HG03095 (cell line): ENCODE measurements at regions not wholly inside any gene's neighbourhood (a gene's known extent, or its start where the extent isn't known, plus 50 kb on each side); places are given as distances from the start of the nearest gene placed in this dataset.

Source experiments
- ATAC-seq: cut with Tn5 transposase; IDR thresholded peaks from one replicate; pipeline ENCODE4 v1.9.1; 2021; ENCODE audit warnings: moderate library complexity; ENCODE audit not compliant: unreplicated experiment

DNA sequence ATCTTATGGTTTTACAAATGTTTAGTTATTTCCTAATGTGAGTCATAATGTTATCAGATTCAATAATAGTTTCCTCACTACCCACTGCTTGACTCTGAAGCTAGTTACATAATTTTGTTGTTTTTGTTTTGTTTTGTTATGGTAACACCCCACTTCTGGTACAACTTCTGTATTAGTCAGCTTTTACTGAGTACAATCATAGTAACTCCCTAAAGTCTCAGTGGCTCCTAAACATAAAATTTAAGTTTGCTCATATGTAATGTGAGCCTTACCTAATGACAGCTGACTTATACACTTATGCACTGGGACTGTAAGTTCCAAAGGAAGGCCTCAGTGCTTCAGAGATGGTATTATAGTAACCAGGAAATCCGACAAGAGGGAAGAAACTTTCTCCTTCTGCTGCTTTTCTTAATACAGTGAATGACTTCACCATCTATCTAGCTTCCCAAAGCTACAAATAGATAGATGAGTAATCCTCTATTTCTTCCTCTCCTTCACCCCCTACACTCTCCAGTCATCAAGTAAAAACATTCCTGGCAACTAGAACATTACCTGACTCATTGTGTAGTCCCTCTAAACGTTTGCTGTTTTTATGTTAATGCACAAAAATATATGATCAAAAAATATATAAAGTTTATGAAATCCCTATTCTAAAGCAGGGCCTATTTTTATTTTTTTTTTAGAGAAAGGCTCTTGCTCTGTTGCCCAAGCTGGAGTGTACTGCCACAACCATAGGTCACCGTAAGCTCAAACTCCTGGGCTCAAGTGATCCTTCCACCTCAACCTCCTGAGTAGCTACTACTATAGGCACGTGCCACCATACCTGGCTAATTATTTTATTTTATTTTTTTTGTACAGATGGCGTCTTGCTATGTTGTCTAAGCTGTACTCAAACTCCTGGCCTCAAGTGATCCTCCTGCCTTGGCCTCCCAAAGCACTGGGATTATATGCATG is 563.0 kb downstream of the SOX6 start:
- ATAC-seq: no peak

DNA sequence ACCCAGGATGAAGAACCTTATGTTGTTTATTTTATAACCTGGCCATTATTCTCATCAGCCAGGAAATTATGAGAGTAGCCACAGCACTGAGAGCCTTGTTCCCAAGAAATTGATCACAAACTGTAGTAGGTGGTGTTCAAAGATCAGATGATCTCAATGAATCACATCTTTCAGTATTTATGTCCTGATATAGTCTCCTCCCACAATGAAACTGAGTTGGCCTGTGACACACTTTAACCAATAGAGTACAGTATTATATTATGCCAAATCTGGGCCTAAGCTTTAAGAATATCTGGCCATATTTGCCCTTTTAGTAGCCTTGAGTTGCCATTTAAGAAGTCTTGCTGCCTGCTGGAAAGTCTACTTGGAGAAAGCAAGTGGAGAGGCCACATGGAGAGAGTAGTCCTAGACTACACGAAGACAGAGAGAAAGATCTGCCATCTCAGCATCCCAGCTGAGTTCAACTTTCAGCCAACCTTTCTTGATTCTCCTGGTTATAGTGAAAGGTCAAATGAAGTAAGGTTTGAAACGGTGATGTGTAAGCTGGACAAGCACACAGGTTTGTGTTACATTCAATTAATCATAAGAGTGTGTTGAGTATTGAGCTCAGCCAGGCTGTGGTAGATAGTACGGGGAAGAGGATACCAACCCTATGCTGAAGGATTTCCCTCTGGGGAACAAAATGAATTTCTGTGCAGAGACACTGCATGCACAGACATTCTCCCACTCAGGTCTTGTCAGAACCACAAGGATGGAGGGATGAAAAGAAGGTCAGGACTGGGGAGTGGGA is 561.8 kb downstream of the SOX6 start:
- ATAC-seq: no peak

DNA sequence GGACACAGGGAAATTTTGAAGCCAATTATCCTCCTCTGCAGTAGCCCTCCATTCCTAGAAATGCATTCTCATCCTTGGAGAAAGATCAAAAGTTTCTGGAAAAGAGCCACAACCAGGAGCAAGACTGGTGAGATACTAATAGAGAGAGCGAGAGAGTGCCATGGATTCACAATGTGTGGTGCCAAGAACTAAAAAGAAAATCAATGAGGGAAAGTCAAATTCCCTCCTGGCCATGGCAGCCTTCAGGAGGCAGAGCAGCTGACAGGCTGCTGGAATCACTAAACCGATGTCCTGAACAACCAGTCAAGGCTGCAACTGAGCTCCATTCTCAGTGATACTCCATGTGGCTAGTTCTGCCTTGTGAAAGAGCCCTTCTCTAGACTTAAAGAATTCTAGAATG is 561.0 kb downstream of the SOX6 start:
- ATAC-seq: no peak

DNA sequence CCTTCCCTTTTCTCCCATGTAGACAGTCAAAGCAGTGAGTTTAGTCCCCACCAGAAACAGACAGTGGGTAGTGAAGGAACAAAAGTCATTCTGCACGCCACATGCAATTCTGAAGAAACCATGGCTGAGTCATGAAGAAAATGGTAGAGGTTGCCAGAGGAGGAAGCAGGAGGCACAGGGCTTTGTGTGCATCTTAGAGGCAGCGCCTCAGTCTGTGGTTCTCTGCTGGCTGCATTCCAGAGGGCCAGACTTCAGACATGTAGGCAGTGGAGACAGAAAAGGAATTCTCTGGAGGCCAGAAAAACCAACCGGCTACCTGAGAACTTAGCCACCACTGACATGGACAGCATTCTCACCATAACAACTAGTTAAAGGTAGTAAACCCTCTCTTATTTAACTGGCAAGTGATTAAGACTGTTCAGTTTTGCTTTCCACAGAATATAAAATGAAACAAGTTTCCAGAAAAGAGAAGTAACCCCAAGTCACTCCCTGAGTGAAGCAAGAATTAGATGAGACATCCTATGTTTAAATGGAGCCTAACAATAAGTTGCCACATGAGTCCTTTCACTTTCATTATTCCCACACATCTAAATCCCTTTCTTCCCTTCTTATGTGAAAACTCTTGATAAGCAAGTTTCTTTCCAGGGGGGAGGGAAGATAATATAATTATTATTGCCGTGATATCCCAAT is 556.1 kb downstream of the SOX6 start:
- ATAC-seq: no peak

DNA sequence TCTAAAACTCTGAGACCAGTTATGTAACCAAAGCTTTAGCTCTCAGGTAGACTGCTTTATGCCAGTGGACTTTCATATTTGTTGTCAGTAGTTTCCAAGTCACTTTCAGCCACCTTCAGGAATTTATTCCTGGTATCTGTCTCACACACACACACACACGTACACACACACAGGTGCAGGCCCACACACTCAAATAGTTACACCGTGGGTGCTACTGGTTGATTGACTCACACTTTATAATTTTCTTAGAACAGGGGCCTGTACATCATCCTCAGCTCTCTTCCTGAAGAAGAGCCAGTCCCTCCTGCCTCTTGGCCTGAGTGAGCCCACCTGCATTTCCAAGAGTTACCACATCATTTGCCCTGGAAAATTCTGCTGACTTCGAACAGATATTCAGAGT is 555.2 kb downstream of the SOX6 start:
- no peak for ATAC-seq

DNA sequence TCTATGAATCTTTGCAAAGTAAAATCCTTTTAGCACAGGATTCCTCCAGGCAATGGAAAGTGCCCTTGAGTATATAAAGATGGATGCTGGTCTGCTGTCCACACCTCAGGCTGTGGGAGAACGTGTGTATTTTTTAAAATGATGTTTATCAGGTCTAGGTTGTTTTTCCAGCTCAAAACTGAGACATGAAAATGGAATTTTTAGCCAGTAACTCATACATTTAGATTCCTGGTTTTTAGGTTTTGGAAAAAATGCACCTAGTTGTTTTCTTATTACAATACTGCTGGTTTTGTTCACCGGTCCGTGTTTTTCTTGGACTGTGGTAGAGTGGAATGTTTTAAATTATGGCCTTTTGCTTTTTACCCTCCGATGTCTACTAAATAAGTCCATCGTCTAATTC is 554.7 kb downstream of the SOX6 start:
- ATAC-seq: no peak

DNA sequence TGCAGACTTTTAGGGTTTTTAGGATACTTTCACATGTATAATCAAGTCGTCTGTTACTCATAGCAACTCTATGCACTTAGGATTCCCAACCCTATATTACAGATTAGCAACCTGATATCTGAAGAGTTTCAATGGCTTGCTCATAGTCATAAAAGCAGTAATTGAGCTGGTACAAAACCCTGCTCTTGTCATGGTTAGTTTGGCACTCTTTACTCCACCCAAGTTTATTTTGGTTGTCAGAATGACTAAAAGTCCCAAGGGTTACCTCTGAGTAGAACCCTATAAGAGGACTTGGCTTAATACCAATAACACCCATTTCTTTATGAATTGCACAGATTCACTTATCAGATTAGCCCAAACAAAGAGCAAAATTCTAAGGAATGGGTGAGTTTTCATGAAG is 550.6 kb downstream of the SOX6 start:
- no peak for ATAC-seq

DNA sequence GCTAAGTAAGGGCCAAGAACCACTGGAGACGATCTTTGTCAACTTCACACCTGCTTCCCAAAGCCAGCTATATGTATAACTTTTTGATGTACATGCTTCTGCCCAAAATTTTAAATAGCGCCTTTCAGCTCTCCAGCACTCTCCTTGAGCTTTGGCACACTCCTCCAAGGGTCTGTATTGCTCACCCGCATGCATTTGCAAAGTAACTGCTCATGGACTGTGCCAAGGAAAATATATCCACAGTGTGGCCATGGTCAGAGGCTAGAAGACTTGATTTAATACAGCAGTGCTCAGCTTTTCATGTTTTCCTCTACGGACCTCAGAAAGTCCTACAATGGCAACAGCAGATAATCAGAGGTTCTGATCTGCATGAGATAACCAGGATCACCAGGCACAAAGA is 550.1 kb downstream of the SOX6 start:
- ATAC-seq: no peak

DNA sequence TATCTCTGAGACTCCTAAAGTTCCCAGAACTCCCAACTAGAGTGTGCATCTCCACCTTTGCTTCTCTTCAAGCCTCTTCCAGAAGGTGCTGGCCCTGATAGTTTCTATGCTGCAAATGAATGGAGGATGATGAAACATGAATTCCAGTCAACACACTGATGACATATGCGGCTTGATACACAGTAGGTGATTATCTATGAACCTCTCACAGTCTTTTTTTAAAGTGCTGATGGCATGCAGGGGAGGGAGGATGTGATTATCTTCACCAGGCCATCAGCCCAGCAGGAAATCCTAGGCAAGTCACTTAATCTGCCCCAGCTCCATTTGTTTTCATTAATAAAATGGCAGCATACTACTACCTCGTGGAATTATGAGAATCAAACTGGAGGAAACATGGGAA is 548.5 kb downstream of the SOX6 start:
- no peak for ATAC-seq

DNA sequence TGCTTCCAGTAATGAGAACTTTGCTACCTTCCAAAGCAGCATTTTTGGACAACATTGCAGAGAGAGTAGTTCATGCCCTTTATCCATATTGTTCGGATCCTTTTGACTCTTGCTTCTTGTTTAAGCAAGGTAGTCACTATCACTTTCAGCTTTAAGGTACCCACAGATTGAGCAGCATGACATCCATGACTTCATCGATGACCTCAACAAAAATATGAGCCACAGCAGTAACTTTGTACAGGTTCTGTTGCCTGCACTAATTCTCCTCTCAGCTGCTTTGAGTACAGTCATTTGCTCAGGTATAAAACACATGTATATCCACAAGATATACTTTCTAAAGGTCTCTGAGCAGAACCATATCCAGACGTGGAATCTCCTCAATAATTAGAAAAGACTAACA is 546.3 kb downstream of the SOX6 start:
- ATAC-seq: no peak

DNA sequence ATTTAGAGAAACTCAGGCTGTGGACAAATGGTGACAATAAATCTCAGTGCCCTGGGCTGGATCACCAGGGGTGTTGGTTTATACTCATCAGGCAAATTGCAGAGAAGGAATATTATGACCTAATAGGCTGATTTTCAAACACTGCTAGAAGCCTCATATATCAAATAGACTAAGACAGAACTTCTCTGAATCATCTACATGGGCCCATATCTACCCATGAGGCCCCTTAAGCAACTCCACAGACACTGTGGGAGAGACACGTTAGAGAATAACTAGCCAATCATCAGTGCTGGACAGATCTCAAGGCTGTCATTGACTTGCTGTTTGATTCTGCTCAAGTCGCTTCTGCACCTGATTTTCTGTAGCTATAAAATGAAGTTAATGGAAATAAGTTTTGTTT is 545.8 kb downstream of the SOX6 start:
- no peak for ATAC-seq

DNA sequence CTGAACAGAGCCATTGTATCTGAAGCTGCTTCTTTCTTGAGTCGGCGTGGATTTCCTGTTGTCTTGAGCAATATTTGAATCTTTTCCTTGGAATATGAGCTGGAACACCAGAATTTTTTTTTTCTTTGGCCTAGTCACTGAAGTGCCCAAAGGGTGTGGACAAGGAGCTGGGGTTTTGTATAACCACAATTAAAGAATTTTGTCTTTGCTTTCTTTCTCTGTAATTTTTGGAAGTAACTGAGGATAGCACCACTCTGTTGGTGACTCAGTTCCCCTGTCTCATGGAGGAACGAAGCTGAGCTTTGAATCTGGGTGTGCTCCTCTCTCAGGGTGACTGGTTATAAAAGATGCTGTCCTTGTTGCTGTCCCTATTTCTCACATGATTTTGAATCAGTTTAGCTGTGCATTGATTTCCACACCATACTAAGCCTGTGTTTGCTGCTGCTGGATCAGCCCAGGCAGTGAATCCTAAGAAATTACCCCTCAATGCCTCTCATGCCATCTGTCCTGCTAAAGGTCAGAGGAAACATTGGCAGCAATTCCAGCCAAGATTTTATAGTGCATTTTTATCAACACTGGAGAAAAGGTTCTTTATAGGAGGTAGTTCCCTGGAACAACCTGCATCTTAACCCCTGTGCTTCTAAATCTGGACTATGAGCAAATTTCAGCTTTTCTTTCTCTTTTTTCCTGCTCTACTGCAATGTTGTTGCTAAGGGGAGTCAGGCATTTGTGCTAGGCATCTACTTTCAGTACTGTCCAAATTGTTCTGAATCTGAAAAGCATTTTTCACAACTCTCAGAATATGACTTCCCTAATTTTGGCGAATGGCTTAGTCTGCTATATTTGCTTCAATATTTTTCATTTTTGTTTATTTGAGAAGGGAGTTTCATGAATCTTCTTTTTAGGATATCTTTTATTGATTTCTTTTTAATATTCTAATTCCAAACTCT is 540.8 kb downstream of the SOX6 start:
- no peak for ATAC-seq

DNA sequence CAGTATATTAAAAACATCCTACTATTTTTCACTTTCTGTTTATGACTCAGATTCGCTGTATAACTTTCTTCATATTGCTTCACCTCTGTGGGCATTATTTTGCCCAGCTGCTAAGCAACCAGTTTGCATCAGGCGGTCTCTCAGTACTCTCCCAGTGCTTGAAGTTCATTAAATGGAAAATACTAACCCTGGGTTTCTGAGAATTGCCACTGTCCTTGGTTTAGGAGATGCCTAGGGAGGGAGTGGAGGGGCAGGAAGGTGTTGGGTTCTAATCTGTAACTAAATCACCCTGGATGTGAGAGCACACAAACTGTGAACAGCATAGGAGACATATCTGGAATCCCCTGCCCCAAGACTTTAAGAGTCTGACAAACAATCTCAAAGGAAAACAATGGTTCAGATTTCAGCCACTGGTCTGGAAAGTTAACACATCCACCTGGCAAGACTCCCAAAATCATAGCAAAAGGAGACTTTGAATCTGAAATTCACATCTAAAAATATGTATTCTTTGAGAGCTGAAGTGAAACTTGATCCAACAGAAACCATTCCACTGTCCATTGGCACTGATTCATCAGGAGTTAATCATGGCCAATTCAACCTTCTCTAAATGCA is 540.0 kb downstream of the SOX6 start:
- ATAC-seq: no peak

DNA sequence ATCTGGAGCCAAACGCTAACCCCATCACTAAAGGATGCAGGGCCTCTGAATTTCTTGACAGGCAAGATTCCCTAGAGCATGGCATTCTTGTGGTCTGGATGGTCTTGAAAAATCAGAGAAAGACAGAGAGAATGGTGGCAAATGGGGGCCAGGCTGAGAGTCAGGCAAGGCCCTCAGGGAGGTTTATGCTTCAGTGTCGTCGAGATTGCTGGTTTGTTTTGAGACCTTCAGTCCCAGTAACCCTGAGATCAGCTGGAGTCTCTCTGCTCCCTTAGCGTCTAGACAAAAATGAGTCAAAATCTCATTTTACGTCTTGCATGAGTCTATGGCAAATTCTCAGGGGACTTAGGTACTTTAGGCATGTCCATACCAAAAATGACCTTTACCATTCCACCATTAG is 539.3 kb downstream of the SOX6 start:
- no peak for ATAC-seq

DNA sequence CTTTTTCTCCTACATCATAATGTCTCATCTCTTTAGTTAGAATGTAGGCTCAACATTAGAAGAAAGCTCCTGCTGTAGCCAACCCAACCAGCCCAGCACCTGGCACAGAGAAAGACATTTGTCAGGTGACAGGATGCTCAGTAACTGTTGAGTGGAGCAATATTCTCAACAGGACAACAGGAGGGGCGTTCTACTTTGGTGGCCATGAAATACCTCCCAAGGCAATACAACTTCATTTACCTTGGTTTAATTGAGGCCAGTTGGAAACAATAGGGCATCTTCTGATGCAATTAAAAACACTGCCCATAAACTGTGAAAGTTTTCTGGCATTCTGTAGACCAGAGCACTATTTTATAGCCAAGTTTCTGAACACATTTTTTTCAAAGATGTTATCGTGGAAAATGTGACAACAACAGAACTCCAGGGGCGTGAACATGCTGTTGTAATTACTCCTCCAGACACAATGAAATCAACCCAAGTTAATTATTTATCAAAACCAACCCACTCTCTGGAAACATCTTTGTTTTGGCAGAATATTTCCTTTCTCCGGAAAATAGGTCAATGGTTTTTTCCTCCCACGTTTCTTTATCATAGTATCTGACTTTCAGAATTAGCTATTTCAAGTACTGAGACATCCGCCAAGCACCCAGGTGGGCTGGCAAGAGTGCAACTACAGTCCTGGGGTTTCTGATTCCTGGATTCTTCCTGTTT is 538.1 kb downstream of the SOX6 start:
- no peak for ATAC-seq

DNA sequence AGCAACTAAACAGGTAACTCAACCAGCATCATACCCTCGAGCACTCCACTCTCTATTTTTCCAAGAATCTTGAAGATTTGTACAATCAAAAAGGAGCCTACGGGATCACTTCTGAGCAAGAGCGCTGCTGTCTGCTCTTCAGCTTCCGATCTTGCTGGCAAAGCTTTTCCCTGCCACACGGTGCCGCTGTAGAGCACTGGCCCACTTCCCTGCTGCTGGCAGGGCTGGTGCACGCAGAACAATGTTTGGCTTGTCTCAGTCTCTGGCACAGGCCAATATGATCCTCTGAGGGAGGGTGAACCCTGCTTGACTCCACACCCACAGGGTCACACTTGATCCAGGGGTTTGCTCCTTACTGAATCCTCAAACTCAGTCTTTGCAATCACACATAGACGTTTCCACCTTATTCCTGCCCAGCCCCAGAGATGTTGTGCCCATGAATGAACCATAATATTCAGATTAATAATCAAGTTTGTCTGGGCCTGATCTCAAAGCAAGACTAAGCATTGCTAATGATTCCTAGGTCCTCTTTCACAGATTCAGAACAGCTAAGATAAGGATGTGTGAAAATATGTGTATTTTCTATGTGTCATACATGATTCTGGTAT is 536.6 kb downstream of the SOX6 start:
- ATAC-seq: peak; percentile 78

DNA sequence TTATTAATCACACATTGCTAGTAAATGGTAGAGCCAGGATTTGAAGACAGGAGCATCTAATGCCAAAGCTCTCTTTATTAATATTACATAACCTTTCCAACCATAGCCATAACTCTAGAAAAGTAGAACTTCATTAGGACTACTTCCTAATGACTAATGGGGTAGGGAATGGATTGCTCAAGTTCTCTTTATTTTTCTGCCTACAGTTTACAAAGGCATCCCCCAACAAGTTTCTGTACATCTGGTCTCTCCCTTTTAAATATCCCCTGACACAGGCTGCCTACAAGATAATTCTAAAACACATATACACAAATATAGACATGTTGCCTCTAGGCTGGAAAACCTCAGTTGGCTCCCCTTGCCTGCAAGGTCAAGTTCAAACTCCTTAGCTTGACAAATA is 534.9 kb downstream of the SOX6 start:
- no peak for ATAC-seq

DNA sequence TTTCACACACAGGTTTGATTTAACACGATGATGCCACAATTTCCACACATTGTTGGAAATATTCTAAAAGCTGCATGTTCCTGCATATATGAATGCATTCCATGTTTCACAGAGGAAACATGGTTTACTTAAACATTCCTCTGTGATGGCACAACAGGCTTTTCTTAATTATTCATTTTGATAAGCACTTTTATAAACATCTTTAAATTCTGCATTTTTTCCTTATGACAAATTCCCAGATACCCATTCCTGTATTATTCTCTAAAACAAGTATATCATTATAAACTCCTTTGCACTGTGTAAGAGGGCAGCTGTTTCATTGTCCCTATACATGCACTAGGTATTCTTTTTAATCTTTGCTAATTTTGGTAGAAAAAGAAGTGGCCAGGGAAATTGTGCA is 532.3 kb downstream of the SOX6 start:
- no peak for ATAC-seq
